ENCODE measurements at regions not wholly inside any gene's neighbourhood (a gene's known extent, or its start where the extent isn't known, plus 50 kb on each side); places are given as distances from the start of the nearest gene placed in this dataset.

DNA sequence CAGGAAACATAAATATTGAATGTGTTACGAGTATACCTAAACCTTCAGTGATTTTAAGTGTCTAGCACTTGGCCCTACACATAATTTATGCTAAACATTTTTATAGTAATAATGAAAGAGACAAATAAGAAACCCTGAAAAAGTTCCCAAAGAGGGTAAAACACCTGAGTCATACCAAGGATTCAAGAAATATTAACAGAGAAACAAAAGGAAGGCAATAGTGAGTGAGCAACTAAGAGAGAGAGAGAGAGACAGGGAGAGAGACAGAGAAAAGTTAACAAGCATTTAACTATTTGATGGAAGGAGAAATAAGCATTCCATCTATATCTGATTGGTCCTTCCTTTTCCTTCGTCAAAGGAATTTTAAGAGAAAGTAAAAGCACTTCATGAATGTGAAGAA is 743.6 kb upstream of the POU3F4 start:
- TF ChIP-seq RFX5 (IDR thresholded peaks at IDR 0.05; ENCODE audit: low read length) (no peak), FOSL2 (IDR thresholded peaks at IDR 0.05; ENCODE audit: borderline replicate concordance, low read depth) (no peak), RXRA (IDR thresholded peaks at IDR 0.05; ENCODE audit: borderline replicate concordance, low read depth) (no peak), GABPA (IDR thresholded peaks at IDR 0.05; ENCODE audit: low read depth) (no peak), MXI1 (IDR thresholded peaks at IDR 0.05; ENCODE audit: low read depth, low read length) (no peak)
- TF ChIP-seq, protein P1, sequence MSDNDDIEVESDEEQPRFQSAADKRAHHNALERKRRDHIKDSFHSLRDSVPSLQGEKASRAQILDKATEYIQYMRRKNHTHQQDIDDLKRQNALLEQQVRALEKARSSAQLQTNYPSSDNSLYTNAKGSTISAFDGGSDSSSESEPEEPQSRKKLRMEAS (IDR thresholded peaks at IDR 0.05; ENCODE audit: low read depth) = no peak
- TF ChIP-seq, protein P2, sequence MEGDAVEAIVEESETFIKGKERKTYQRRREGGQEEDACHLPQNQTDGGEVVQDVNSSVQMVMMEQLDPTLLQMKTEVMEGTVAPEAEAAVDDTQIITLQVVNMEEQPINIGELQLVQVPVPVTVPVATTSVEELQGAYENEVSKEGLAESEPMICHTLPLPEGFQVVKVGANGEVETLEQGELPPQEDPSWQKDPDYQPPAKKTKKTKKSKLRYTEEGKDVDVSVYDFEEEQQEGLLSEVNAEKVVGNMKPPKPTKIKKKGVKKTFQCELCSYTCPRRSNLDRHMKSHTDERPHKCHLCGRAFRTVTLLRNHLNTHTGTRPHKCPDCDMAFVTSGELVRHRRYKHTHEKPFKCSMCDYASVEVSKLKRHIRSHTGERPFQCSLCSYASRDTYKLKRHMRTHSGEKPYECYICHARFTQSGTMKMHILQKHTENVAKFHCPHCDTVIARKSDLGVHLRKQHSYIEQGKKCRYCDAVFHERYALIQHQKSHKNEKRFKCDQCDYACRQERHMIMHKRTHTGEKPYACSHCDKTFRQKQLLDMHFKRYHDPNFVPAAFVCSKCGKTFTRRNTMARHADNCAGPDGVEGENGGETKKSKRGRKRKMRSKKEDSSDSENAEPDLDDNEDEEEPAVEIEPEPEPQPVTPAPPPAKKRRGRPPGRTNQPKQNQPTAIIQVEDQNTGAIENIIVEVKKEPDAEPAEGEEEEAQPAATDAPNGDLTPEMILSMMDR (IDR thresholded peaks at IDR 0.05) = no peak
- TF ChIP-seq, protein P3, sequence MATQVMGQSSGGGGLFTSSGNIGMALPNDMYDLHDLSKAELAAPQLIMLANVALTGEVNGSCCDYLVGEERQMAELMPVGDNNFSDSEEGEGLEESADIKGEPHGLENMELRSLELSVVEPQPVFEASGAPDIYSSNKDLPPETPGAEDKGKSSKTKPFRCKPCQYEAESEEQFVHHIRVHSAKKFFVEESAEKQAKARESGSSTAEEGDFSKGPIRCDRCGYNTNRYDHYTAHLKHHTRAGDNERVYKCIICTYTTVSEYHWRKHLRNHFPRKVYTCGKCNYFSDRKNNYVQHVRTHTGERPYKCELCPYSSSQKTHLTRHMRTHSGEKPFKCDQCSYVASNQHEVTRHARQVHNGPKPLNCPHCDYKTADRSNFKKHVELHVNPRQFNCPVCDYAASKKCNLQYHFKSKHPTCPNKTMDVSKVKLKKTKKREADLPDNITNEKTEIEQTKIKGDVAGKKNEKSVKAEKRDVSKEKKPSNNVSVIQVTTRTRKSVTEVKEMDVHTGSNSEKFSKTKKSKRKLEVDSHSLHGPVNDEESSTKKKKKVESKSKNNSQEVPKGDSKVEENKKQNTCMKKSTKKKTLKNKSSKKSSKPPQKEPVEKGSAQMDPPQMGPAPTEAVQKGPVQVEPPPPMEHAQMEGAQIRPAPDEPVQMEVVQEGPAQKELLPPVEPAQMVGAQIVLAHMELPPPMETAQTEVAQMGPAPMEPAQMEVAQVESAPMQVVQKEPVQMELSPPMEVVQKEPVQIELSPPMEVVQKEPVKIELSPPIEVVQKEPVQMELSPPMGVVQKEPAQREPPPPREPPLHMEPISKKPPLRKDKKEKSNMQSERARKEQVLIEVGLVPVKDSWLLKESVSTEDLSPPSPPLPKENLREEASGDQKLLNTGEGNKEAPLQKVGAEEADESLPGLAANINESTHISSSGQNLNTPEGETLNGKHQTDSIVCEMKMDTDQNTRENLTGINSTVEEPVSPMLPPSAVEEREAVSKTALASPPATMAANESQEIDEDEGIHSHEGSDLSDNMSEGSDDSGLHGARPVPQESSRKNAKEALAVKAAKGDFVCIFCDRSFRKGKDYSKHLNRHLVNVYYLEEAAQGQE (IDR thresholded peaks at IDR 0.05; ENCODE audit: low read depth, low read length) = no peak

Measured in SK-N-SH (cell line).